CD8-positive, alpha-beta memory T cell (primary cell): ENCODE measurements at regions not wholly inside any gene's neighbourhood (a gene's known extent, or its start where the extent isn't known, plus 50 kb on each side); places are given as distances from the start of the nearest gene placed in this dataset.
"Not testable (repeated sequence)": the region's sequence is repeated elsewhere in the genome, so short reads cannot be mapped to it uniquely, and the experiment has no call there.

Experiments used
- CTCF ChIA-PET: fragments of 350-600 bp; sonication (Branson Sonifier 250); formaldehyde crosslinking; loops from one replicate; lab custom pipeline; 2021; ENCODE audit warnings: antibody characterized with exemption; lab: Charles Lee
- POLR2A ChIA-PET: fragments of 350-600 bp; sonication (Branson Sonifier 250); formaldehyde crosslinking; loops from one replicate; lab custom pipeline; 2021; ENCODE audit warnings: antibody characterized with exemption; lab: Charles Lee
- DNase-seq, 5 donors: peaks; one replicate each; pipeline versions ENCODE4 v3.0.0 to v3.0.0-alpha.2; 2020 to 2022; ENCODE audit warnings: mixed read lengths in 1 of 5
- H3K27ac ChIP-seq: one replicate; pipeline ENCODE4 v1.7.0; 2013; ENCODE audit warnings: low read depth, mild to moderate bottlenecking, low read length, moderate library complexity
- H3K27me3 ChIP-seq: 2 replicates; pipeline ENCODE4 v1.7.0; 2013; ENCODE audit warnings: low read length, mild to moderate bottlenecking; ENCODE audit not compliant: insufficient read depth, poor library complexity, severe bottlenecking
- H3K36me3 ChIP-seq: 2 replicates; pipeline ENCODE4 v1.7.0; 2013; ENCODE audit warnings: mild to moderate bottlenecking, low read length, moderate library complexity; ENCODE audit not compliant: insufficient read depth
- H3K4me1 ChIP-seq: 2 replicates; pipeline ENCODE4 v1.7.0; 2013; ENCODE audit warnings: mild to moderate bottlenecking, low read length, moderate library complexity; ENCODE audit not compliant: insufficient read depth
- H3K4me3 ChIP-seq: 2 replicates; pipeline ENCODE4 v1.7.0; 2013; ENCODE audit warnings: mild to moderate bottlenecking, low read length
- H3K9me3 ChIP-seq: 2 replicates; pipeline ENCODE4 v1.7.0; 2013; ENCODE audit warnings: mild to moderate bottlenecking, low read length
- H3K27ac Mint-ChIP-seq, 8 donors: one replicate each; pipeline ENCODE4 v1.8.0; 2020 to 2021; ENCODE audit warnings: mixed read lengths in 8 of 8, mild to moderate bottlenecking in 6 of 8, inconsistent platforms in 3 of 8, moderate library complexity in 3 of 8
- H3K27me3 Mint-ChIP-seq, 2 donors: one replicate each; pipeline ENCODE4 v1.8.0; 2020 to 2021; ENCODE audit warnings: mixed read lengths in 2 of 2, mild to moderate bottlenecking in 1 of 2, moderate library complexity in 1 of 2
- H3K36me3 Mint-ChIP-seq, 3 donors: one replicate each; pipeline ENCODE4 v1.8.0; 2020 to 2021; ENCODE audit warnings: mixed read lengths in 3 of 3, inconsistent platforms in 1 of 3, mild to moderate bottlenecking in 1 of 3
- H3K4me1 Mint-ChIP-seq, 3 donors: one replicate each; pipeline ENCODE4 v1.8.0; 2020 to 2021; ENCODE audit warnings: mixed read lengths in 3 of 3, inconsistent platforms in 1 of 3, mild to moderate bottlenecking in 1 of 3
- H3K4me3 Mint-ChIP-seq, 7 donors: one replicate each; pipeline ENCODE4 v1.8.0; 2020 to 2021; ENCODE audit warnings: mixed read lengths in 7 of 7, mild to moderate bottlenecking in 6 of 7, moderate library complexity in 4 of 7, inconsistent platforms in 2 of 7
- H3K9me3 Mint-ChIP-seq, 5 donors: one replicate each; pipeline ENCODE4 v1.8.0; 2020 to 2022; ENCODE audit warnings: mixed read lengths in 5 of 5, mild to moderate bottlenecking in 3 of 5, moderate library complexity in 2 of 5, inconsistent platforms in 1 of 5

GRCh38 chr17:62264974-62265373 lies 115.4 kb upstream of the EFCAB3 start:
- H3K4me3 ChIP-seq, H3K9me3 ChIP-seq, H3K4me3 Mint-ChIP-seq, H3K4me1 Mint-ChIP-seq, H3K4me1 ChIP-seq, H3K36me3 Mint-ChIP-seq, H3K27ac Mint-ChIP-seq, CTCF ChIA-PET, POLR2A ChIA-PET, H3K27ac ChIP-seq, H3K27me3 ChIP-seq, DNase-seq, H3K9me3 Mint-ChIP-seq, H3K36me3 ChIP-seq, H3K27me3 Mint-ChIP-seq: not testable (repeated sequence)

GRCh38 chr17:62255791-62256190 lies 124.6 kb upstream of the EFCAB3 start:
- H3K27ac Mint-ChIP-seq, H3K27me3 ChIP-seq, DNase-seq, H3K9me3 ChIP-seq, CTCF ChIA-PET, H3K36me3 Mint-ChIP-seq, H3K4me1 Mint-ChIP-seq, H3K36me3 ChIP-seq, H3K4me3 Mint-ChIP-seq, POLR2A ChIA-PET, H3K4me1 ChIP-seq, H3K4me3 ChIP-seq, H3K27me3 Mint-ChIP-seq, H3K9me3 Mint-ChIP-seq, H3K27ac ChIP-seq: not testable (repeated sequence)

- H3K27ac Mint-ChIP-seq, DNase-seq, H3K27ac ChIP-seq, H3K36me3 Mint-ChIP-seq, H3K4me3 Mint-ChIP-seq, CTCF ChIA-PET, H3K36me3 ChIP-seq, H3K9me3 Mint-ChIP-seq, H3K9me3 ChIP-seq, H3K4me1 ChIP-seq, H3K27me3 ChIP-seq, POLR2A ChIA-PET, H3K4me1 Mint-ChIP-seq, H3K4me3 ChIP-seq: not testable (repeated sequence)
- H3K27me3 Mint-ChIP-seq = peaks cover 0 to 23% of the 10 kb centered on the region in 2 donors
Observed at GRCh38 chr17:62242076-62242475, 138.3 kb upstream of the EFCAB3 start.

- H3K4me3 ChIP-seq, H3K9me3 ChIP-seq, H3K4me1 Mint-ChIP-seq, H3K4me3 Mint-ChIP-seq, H3K36me3 Mint-ChIP-seq, DNase-seq, H3K9me3 Mint-ChIP-seq, CTCF ChIA-PET, POLR2A ChIA-PET, H3K27ac Mint-ChIP-seq, H3K4me1 ChIP-seq, H3K27ac ChIP-seq, H3K27me3 ChIP-seq, H3K36me3 ChIP-seq: not testable (repeated sequence)
- H3K27me3 Mint-ChIP-seq = peaks cover 3 to 28% of the 10 kb centered on the region in 2 donors
Observed at GRCh38 chr17:62239569-62239968, 140.8 kb upstream of the EFCAB3 start.

GRCh38 chr17:62238551-62239338 lies 141.6 kb upstream of the EFCAB3 start:
- H3K4me3 Mint-ChIP-seq, POLR2A ChIA-PET, H3K4me3 ChIP-seq, H3K36me3 ChIP-seq, H3K9me3 Mint-ChIP-seq, H3K27ac Mint-ChIP-seq, CTCF ChIA-PET, H3K9me3 ChIP-seq, H3K27ac ChIP-seq, DNase-seq, H3K4me1 Mint-ChIP-seq, H3K36me3 Mint-ChIP-seq, H3K27me3 ChIP-seq, H3K4me1 ChIP-seq: not testable (repeated sequence)
- H3K27me3 Mint-ChIP-seq = peaks cover 3 to 28% of the 10 kb centered on the region in 2 donors

- H3K4me3 Mint-ChIP-seq, H3K36me3 Mint-ChIP-seq, H3K9me3 ChIP-seq, H3K27me3 ChIP-seq, H3K4me1 Mint-ChIP-seq, DNase-seq, CTCF ChIA-PET, H3K27me3 Mint-ChIP-seq, H3K9me3 Mint-ChIP-seq, H3K36me3 ChIP-seq, POLR2A ChIA-PET, H3K4me3 ChIP-seq, H3K4me1 ChIP-seq, H3K27ac ChIP-seq: not testable (repeated sequence)
- peak overlapping the region in 1 of 8 donors; percentile 12 for H3K27ac Mint-ChIP-seq
Observed at GRCh38 chr17:62233822-62234481, 146.4 kb upstream of the EFCAB3 start.

GRCh38 chr17:62231293-62231692 lies 149.1 kb upstream of the EFCAB3 start:
- H3K27ac Mint-ChIP-seq, H3K36me3 ChIP-seq, CTCF ChIA-PET, H3K4me3 ChIP-seq, H3K36me3 Mint-ChIP-seq, H3K27me3 ChIP-seq, H3K27ac ChIP-seq, H3K4me1 Mint-ChIP-seq, DNase-seq, H3K9me3 Mint-ChIP-seq, H3K4me1 ChIP-seq, H3K4me3 Mint-ChIP-seq, H3K9me3 ChIP-seq, POLR2A ChIA-PET, H3K27me3 Mint-ChIP-seq: not testable (repeated sequence)

- H3K27me3 ChIP-seq, DNase-seq, POLR2A ChIA-PET, H3K4me1 ChIP-seq, CTCF ChIA-PET, H3K36me3 ChIP-seq, H3K27ac ChIP-seq, H3K4me3 ChIP-seq, H3K4me3 Mint-ChIP-seq, H3K4me1 Mint-ChIP-seq, H3K27me3 Mint-ChIP-seq, H3K9me3 Mint-ChIP-seq, H3K27ac Mint-ChIP-seq, H3K9me3 ChIP-seq, H3K36me3 Mint-ChIP-seq: not testable (repeated sequence)
Observed at GRCh38 chr17:62226610-62227240, 153.6 kb upstream of the EFCAB3 start.
